Activated CD4-positive, alpha-beta T cell treated with anti-CD3 and anti-CD28 coated beads, Interleukin-2, amount 10 ng/mL, durations not matched to agents 24 days and 14 days (primary cell): ENCODE measurements at regions not wholly inside any gene's neighbourhood (a gene's known extent, or its start where the extent isn't known, plus 50 kb on each side); places are given as distances from the start of the nearest gene placed in this dataset.

Experiments
- DNase-seq: peaks from one replicate; pipeline ENCODE4 v3.0.0; 2022
- H3K27ac Mint-ChIP-seq: one replicate; pipeline ENCODE4 v1.8.0; 2022; ENCODE audit warnings: mild to moderate bottlenecking, mixed read lengths
- H3K27me3 Mint-ChIP-seq: one replicate; pipeline ENCODE4 v1.8.0; 2022; ENCODE audit warnings: mixed read lengths
- H3K36me3 Mint-ChIP-seq: one replicate; pipeline ENCODE4 v1.8.0; 2022; ENCODE audit warnings: low read depth, mild to moderate bottlenecking, mixed read lengths
- H3K4me1 Mint-ChIP-seq: one replicate; pipeline ENCODE4 v1.8.0; 2021; ENCODE audit warnings: mixed read lengths
- H3K4me3 Mint-ChIP-seq: one replicate; pipeline ENCODE4 v1.8.0; 2022; ENCODE audit warnings: mild to moderate bottlenecking, moderate library complexity, mixed read lengths
- H3K9me3 Mint-ChIP-seq: one replicate; pipeline ENCODE4 v1.8.0; 2021; ENCODE audit warnings: mixed read lengths
- intact Hi-C: fragments of 100-400 bp; cut with micrococcal nuclease; formaldehyde crosslinking; loops from one replicate; pipeline ENCODE4 v1.15.1; 2023

- H3K4me1 Mint-ChIP-seq: no peaks in the 10 kb centered on the region
- H3K27ac Mint-ChIP-seq: no peak overlapping the region
- intact Hi-C loops: no loop called here
- H3K27me3 Mint-ChIP-seq: no peaks in the 10 kb centered on the region
- no peak for DNase-seq
- no peaks in the 10 kb centered on the region for H3K9me3 Mint-ChIP-seq
- no peak overlapping the region for H3K4me3 Mint-ChIP-seq
- no peaks in the 10 kb centered on the region for H3K36me3 Mint-ChIP-seq
Observed at GRCh38 chr1:58398714-58399113, 147.8 kb downstream of the OMA1 start.

GRCh38 chr1:58397187-58397820 lies 149.2 kb downstream of the OMA1 start:
- Mint-ChIP-seq H3K4me1 (no peaks in the 10 kb centered on the region), H3K9me3 (no peaks in the 10 kb centered on the region), H3K27ac (no peak overlapping the region), H3K27me3 (no peaks in the 10 kb centered on the region), H3K4me3 (no peak overlapping the region), H3K36me3 (no peaks in the 10 kb centered on the region)
- DNase-seq: no peak
- intact Hi-C loops: no loop called here

- no peaks in the 10 kb centered on the region for H3K27me3 Mint-ChIP-seq
- no peaks in the 10 kb centered on the region for H3K36me3 Mint-ChIP-seq
- no peak for DNase-seq
- no peak overlapping the region for H3K27ac Mint-ChIP-seq
- H3K4me3 Mint-ChIP-seq: no peak overlapping the region
- no peaks in the 10 kb centered on the region for H3K4me1 Mint-ChIP-seq
- no peaks in the 10 kb centered on the region for H3K9me3 Mint-ChIP-seq
- intact Hi-C loops: no loop called here
Observed at GRCh38 chr1:58396150-58396549, 150.4 kb downstream of the OMA1 start.

- Mint-ChIP-seq H3K27ac (no peak overlapping the region), H3K27me3 (no peaks in the 10 kb centered on the region), H3K4me3 (no peak overlapping the region), H3K4me1 (no peaks in the 10 kb centered on the region), H3K36me3 (no peaks in the 10 kb centered on the region), H3K9me3 (no peaks in the 10 kb centered on the region)
- no peak for DNase-seq
- intact Hi-C loops: no loop called here
Observed at GRCh38 chr1:58395355-58395754, 151.2 kb downstream of the OMA1 start.

- no peak for DNase-seq
- no peaks in the 10 kb centered on the region for H3K4me1 Mint-ChIP-seq
- intact Hi-C loops: no loop called here
- H3K36me3 Mint-ChIP-seq: no peaks in the 10 kb centered on the region
- H3K4me3 Mint-ChIP-seq: no peak overlapping the region
- H3K27me3 Mint-ChIP-seq: no peaks in the 10 kb centered on the region
- H3K27ac Mint-ChIP-seq: no peak overlapping the region
- no peaks in the 10 kb centered on the region for H3K9me3 Mint-ChIP-seq
Observed at GRCh38 chr1:58392083-58392482, 154.4 kb downstream of the OMA1 start.

- no peak for DNase-seq
- H3K9me3 Mint-ChIP-seq: no peaks in the 10 kb centered on the region
- intact Hi-C loops: no loop called here
- no peaks in the 10 kb centered on the region for H3K27me3 Mint-ChIP-seq
- H3K4me3 Mint-ChIP-seq: no peak overlapping the region
- H3K36me3 Mint-ChIP-seq: no peaks in the 10 kb centered on the region
- no peak overlapping the region for H3K27ac Mint-ChIP-seq
- H3K4me1 Mint-ChIP-seq: no peaks in the 10 kb centered on the region
Observed at GRCh38 chr1:58391514-58391913, 155.0 kb downstream of the OMA1 start.

GRCh38 chr1:58391056-58391455 lies 155.5 kb downstream of the OMA1 start:
- H3K4me3 Mint-ChIP-seq: no peak overlapping the region
- no peaks in the 10 kb centered on the region for H3K9me3 Mint-ChIP-seq
- no peak for DNase-seq
- H3K27me3 Mint-ChIP-seq: no peaks in the 10 kb centered on the region
- H3K36me3 Mint-ChIP-seq: no peaks in the 10 kb centered on the region
- H3K27ac Mint-ChIP-seq: no peak overlapping the region
- H3K4me1 Mint-ChIP-seq: no peaks in the 10 kb centered on the region
- intact Hi-C loops: no loop called here

- Mint-ChIP-seq H3K4me3 (no peak overlapping the region), H3K27me3 (no peaks in the 10 kb centered on the region), H3K4me1 (peaks cover 3% of the 10 kb centered on the region), H3K27ac (no peak overlapping the region), H3K36me3 (no peaks in the 10 kb centered on the region), H3K9me3 (no peaks in the 10 kb centered on the region)
- intact Hi-C loops: no loop called here
- no peak for DNase-seq
Observed at GRCh38 chr1:58390091-58390490, 156.4 kb downstream of the OMA1 start.

GRCh38 chr1:58380345-58380744 lies 166.2 kb downstream of the OMA1 start:
- Mint-ChIP-seq H3K36me3 (no peaks in the 10 kb centered on the region), H3K4me3 (no peak overlapping the region), H3K9me3 (peaks cover 4% of the 10 kb centered on the region), H3K27ac (no peak overlapping the region), H3K27me3 (no peaks in the 10 kb centered on the region), H3K4me1 (peaks cover 2% of the 10 kb centered on the region)
- intact Hi-C loops: no loop called here
- DNase-seq: no peak

- H3K4me1 Mint-ChIP-seq: no peaks in the 10 kb centered on the region
- H3K27me3 Mint-ChIP-seq: no peaks in the 10 kb centered on the region
- H3K9me3 Mint-ChIP-seq: peaks cover 8% of the 10 kb centered on the region
- DNase-seq: no peak
- H3K4me3 Mint-ChIP-seq: no peak overlapping the region
- intact Hi-C loops: no loop called here
- no peaks in the 10 kb centered on the region for H3K36me3 Mint-ChIP-seq
- H3K27ac Mint-ChIP-seq: no peak overlapping the region
Observed at GRCh38 chr1:58367217-58367616, 179.3 kb downstream of the OMA1 start.

GRCh38 chr1:58365328-58365727 lies 181.2 kb downstream of the OMA1 start:
- intact Hi-C loops: no loop called here
- Mint-ChIP-seq H3K36me3 (no peaks in the 10 kb centered on the region), H3K4me1 (no peaks in the 10 kb centered on the region), H3K27ac (no peak overlapping the region), H3K4me3 (no peak overlapping the region), H3K9me3 (peaks cover 4% of the 10 kb centered on the region), H3K27me3 (no peaks in the 10 kb centered on the region)
- DNase-seq: no peak

- H3K4me1 Mint-ChIP-seq: no peaks in the 10 kb centered on the region
- H3K4me3 Mint-ChIP-seq: no peak overlapping the region
- peaks cover 4% of the 10 kb centered on the region for H3K9me3 Mint-ChIP-seq
- intact Hi-C loops: no loop called here
- H3K36me3 Mint-ChIP-seq: no peaks in the 10 kb centered on the region
- no peaks in the 10 kb centered on the region for H3K27me3 Mint-ChIP-seq
- no peak for DNase-seq
- H3K27ac Mint-ChIP-seq: no peak overlapping the region
Observed at GRCh38 chr1:58363585-58363984, 182.9 kb downstream of the OMA1 start.

- no peak for DNase-seq
- no peaks in the 10 kb centered on the region for H3K4me1 Mint-ChIP-seq
- no peaks in the 10 kb centered on the region for H3K9me3 Mint-ChIP-seq
- intact Hi-C loops: no loop called here
- H3K27me3 Mint-ChIP-seq: no peaks in the 10 kb centered on the region
- H3K4me3 Mint-ChIP-seq: no peak overlapping the region
- no peaks in the 10 kb centered on the region for H3K36me3 Mint-ChIP-seq
- no peak overlapping the region for H3K27ac Mint-ChIP-seq
Observed at GRCh38 chr1:58361134-58361533, 185.4 kb downstream of the OMA1 start.

- intact Hi-C loops: no loop called here
- Mint-ChIP-seq H3K4me1 (no peaks in the 10 kb centered on the region), H3K9me3 (no peaks in the 10 kb centered on the region), H3K27me3 (no peaks in the 10 kb centered on the region), H3K27ac (no peak overlapping the region), H3K4me3 (no peak overlapping the region), H3K36me3 (no peaks in the 10 kb centered on the region)
- no peak for DNase-seq
Observed at GRCh38 chr1:58358346-58358745, 188.2 kb downstream of the OMA1 start.

- H3K27me3 Mint-ChIP-seq: no peaks in the 10 kb centered on the region
- intact Hi-C loops: no loop called here
- H3K9me3 Mint-ChIP-seq: peaks cover 3% of the 10 kb centered on the region
- no peaks in the 10 kb centered on the region for H3K4me1 Mint-ChIP-seq
- H3K27ac Mint-ChIP-seq: no peak overlapping the region
- DNase-seq: no peak
- no peak overlapping the region for H3K4me3 Mint-ChIP-seq
- no peaks in the 10 kb centered on the region for H3K36me3 Mint-ChIP-seq
Observed at GRCh38 chr1:58356402-58356801, 190.1 kb downstream of the OMA1 start.
